Spleen (tissue), 7 donors: ENCODE measurements at regions not wholly inside any gene's neighbourhood (a gene's known extent, or its start where the extent isn't known, plus 50 kb on each side); places are given as distances from the start of the nearest gene placed in this dataset.

Experiments
- POLR2A ChIP-seq, 3 donors: fragments of 450-650 bp; IDR thresholded peaks; one replicate each; pipeline ENCODE4 v1.5.1; 2017; ENCODE audit warnings: antibody characterized with exemption in 3 of 3, mild to moderate bottlenecking in 1 of 3
- POLR2AphosphoS5 ChIP-seq, 3 donors: sonication (generic); formaldehyde crosslinking; IDR thresholded peaks; one replicate each; pipeline ENCODE4 v1.5.1; 2017; ENCODE audit warnings: antibody characterized with exemption in 3 of 3
- TF ChIP-seq, protein P1 (sequence below), 11 experiments: fragments of 200-600 bp in 7 of 11; fragments of 450-650 bp in 4 of 11; sonication (generic) in 4 of 11; IDR thresholded peaks in 8 of 11; conservative IDR thresholded peaks in 3 of 11; 1 replicate in 7 of 11; 2 replicates in 4 of 11; pipeline versions ENCODE4 v1.4.0 to v1.8.0; 2016 to 2021; ENCODE audit warnings: antibody characterized with exemption in 11 of 11, inconsistent platforms in 4 of 11, mild to moderate bottlenecking in 1 of 11
- donor health status: DM: no; HTN: no; CAD: no; lungs with moderate emphysema.
- donor health status: DM: no; HTN: no; CAD: no.
- donor health status: DM: no; HTN: no; CAD: no.

DNA sequence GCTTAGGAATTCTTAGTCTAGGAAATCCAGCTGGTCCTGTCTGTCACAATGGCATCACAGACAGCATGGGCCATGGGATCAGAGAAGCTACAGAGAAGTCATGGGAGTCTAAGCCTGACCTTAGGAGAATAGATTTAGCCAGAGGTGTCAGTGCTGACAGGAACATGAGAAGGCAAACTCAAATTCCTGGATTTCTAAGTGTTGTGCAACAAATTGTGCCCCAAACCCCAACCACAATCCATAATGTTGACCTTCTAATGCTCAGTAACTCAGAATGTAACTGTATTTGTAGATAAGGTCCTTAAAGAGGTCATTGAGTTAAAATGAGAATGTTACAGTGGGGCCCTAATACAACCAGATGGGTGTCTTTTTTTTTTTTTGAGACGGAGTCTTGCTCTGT is 95.9 kb upstream of the RHOBTB1 start:
- TF ChIP-seq POLR2A (IDR thresholded peaks at IDR 0.05) (no peak), POLR2AphosphoS5 (IDR thresholded peaks at IDR 0.05) (no peak)
- TF ChIP-seq, protein P1, sequence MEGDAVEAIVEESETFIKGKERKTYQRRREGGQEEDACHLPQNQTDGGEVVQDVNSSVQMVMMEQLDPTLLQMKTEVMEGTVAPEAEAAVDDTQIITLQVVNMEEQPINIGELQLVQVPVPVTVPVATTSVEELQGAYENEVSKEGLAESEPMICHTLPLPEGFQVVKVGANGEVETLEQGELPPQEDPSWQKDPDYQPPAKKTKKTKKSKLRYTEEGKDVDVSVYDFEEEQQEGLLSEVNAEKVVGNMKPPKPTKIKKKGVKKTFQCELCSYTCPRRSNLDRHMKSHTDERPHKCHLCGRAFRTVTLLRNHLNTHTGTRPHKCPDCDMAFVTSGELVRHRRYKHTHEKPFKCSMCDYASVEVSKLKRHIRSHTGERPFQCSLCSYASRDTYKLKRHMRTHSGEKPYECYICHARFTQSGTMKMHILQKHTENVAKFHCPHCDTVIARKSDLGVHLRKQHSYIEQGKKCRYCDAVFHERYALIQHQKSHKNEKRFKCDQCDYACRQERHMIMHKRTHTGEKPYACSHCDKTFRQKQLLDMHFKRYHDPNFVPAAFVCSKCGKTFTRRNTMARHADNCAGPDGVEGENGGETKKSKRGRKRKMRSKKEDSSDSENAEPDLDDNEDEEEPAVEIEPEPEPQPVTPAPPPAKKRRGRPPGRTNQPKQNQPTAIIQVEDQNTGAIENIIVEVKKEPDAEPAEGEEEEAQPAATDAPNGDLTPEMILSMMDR (IDR thresholded peaks at IDR 0.05 in 8 of 11, conservative IDR thresholded peaks at IDR 0.05 in 3 of 11): no peak
